SH-SY5Y (cell line): ENCODE measurements at regions not wholly inside any gene's neighbourhood (a gene's known extent, or its start where the extent isn't known, plus 50 kb on each side); places are given as distances from the start of the nearest gene placed in this dataset.

Experiments used
- GATA2 ChIP-seq: IDR thresholded peaks from 2 replicates; pipeline ENCODE4 v1.6.1; 2011; ENCODE audit warnings: mild to moderate bottlenecking, low read depth, low read length
- GATA3 ChIP-seq: IDR thresholded peaks from 2 replicates; pipeline ENCODE4 v1.6.1; 2011; ENCODE audit warnings: low read depth, mild to moderate bottlenecking, low read length, moderate library complexity

GRCh38 chr6:84836366-84836765, 72.0 kb upstream of the TBX18 start:
- TF ChIP-seq GATA3 (no peak), GATA2 (no peak)
